ENCODE measurements at regions not wholly inside any gene's neighbourhood (a gene's known extent, or its start where the extent isn't known, plus 50 kb on each side); places are given as distances from the start of the nearest gene placed in this dataset.

DNA sequence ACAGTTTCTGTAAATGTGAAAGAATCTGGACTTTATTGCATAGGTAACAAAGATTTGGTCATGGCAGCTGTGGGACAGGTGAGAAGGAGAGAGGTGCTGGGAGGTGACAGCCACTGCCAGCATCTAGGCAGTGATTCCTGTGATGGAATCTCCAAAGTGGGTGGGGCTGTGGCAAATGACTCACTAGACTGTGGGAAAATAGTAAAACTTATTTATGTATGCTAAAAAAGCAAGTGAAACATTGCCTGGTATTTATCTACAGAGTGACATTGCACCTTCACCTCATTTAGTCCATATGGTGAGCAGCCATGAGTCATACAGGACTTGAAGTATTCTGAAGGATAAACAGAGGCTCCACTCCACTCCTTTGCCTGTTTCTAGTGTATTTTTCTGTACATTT is 145.3 kb upstream of the MEX3C start:
- POLR2A ChIA-PET, result no interaction called here
- BruUV-seq (replicated peaks), result no TSS peak
- Histone ChIP-seq H3K79me2 (ENCODE audit: control insufficient read depth, insufficient read depth, low read length) (no peaks in the 10 kb centered on the region), H3K9ac (ENCODE audit: control insufficient read depth, insufficient read depth, low read length) (no peak overlapping the region), H3K4me3 (no peak overlapping the region), H3K36me3 (ENCODE audit: control insufficient read depth in 2 of 2, insufficient read depth in 2 of 2, low read length in 1 of 2) (no peaks in the 10 kb centered on the region), H4K20me1 (ENCODE audit: control insufficient read depth, insufficient read depth) (no peaks in the 10 kb centered on the region), H3K9me3 (replicated peaks; ENCODE audit: control insufficient read depth, insufficient read depth, low read length) (no peaks in the 10 kb centered on the region), H2AFZ (ENCODE audit: control insufficient read depth, low read depth, low read length) (no peak overlapping the region), H3K4me2 (ENCODE audit: control insufficient read depth, insufficient read depth) (no peak overlapping the region), H3K27ac (ENCODE audit: control insufficient read depth, insufficient read depth) (no peak overlapping the region), H3K4me1 (ENCODE audit: control insufficient read depth, insufficient read depth, low read length) (no peaks in the 10 kb centered on the region), H3K27me3 (replicated peaks in 1 of 2; ENCODE audit: control insufficient read depth in 2 of 2, insufficient read depth in 2 of 2, low read length in 1 of 2) (no peaks in the 10 kb centered on the region)
- no peak for FAIRE-seq
- no peak for ATAC-seq
- no peak for TF ChIP-seq EED (IDR thresholded peaks at IDR 0.05; ENCODE audit: low read depth)
- no peak for TF ChIP-seq BCL11A (IDR thresholded peaks at IDR 0.05; ENCODE audit: low read depth, low read length)
- TF ChIP-seq NFIC (IDR thresholded peaks at IDR 0.05; ENCODE audit: low read depth, low read length), result no peak
- no peak for TF ChIP-seq CHD1 (IDR thresholded peaks at IDR 0.05; ENCODE audit: low read depth, low read length)
- no peak for TF ChIP-seq PML (IDR thresholded peaks at IDR 0.05; ENCODE audit: low read length)
- no peak for TF ChIP-seq CREM (IDR thresholded peaks at IDR 0.05; ENCODE audit: low read depth)
- TF ChIP-seq BRCA1 (IDR thresholded peaks at IDR 0.05; ENCODE audit: low read depth, low read length), result no peak
- no peak for DNase-seq (ENCODE audit: low read depth, low spot score)
- CTCF ChIA-PET, result no interaction called here
- SMC1A ChIA-PET (ENCODE audit: uncharacterized antibody, unreplicated experiment), result no interaction called here
- RAD21 ChIA-PET (ENCODE audit: unreplicated experiment), result no interaction called here
- intact Hi-C loops (cut with micrococcal nuclease; ENCODE audit: unreplicated experiment), result no loop called here
- in situ Hi-C loops (cut with MboI), result no loop called here

- no peaks in the 10 kb centered on the region for H3K36me3 ChIP-seq (ENCODE audit: control insufficient read depth in 2 of 2, insufficient read depth in 2 of 2, low read length in 1 of 2)
- in situ Hi-C loops (cut with MboI) (no loop called here), intact Hi-C loops (cut with micrococcal nuclease; ENCODE audit: unreplicated experiment) (no loop called here)
- no peaks in the 10 kb centered on the region for H4K20me1 ChIP-seq (ENCODE audit: control insufficient read depth, insufficient read depth)
- no peak for ATAC-seq
- no peaks in the 10 kb centered on the region for H3K27me3 ChIP-seq (replicated peaks in 1 of 2; ENCODE audit: control insufficient read depth in 2 of 2, insufficient read depth in 2 of 2, low read length in 1 of 2)
- no peaks in the 10 kb centered on the region for H3K4me1 ChIP-seq (ENCODE audit: control insufficient read depth, insufficient read depth, low read length)
- no peak overlapping the region for H3K4me2 ChIP-seq (ENCODE audit: control insufficient read depth, insufficient read depth)
- ChIA-PET POLR2A (no interaction called here), RAD21 (ENCODE audit: unreplicated experiment) (no interaction called here), CTCF (no interaction called here), SMC1A (ENCODE audit: uncharacterized antibody, unreplicated experiment) (interaction anchor here (1.1 kb wide), 1 partner anchor 53 kb away, joined by 3 read pairs; no protein-coding TSS in a partner anchor)
- H3K4me3 ChIP-seq, result no peak overlapping the region
- H3K79me2 ChIP-seq (ENCODE audit: control insufficient read depth, insufficient read depth, low read length), result no peaks in the 10 kb centered on the region
- BruUV-seq (replicated peaks), result no TSS peak
- H3K27ac ChIP-seq (ENCODE audit: control insufficient read depth, insufficient read depth), result no peak overlapping the region
- H3K9ac ChIP-seq (ENCODE audit: control insufficient read depth, insufficient read depth, low read length), result no peak overlapping the region
- no peak overlapping the region for H2AFZ ChIP-seq (ENCODE audit: control insufficient read depth, low read depth, low read length)
- no peak for DNase-seq (ENCODE audit: low read depth, low spot score)
- 52% methylated on average over 5 of the region's 5 CpGs for WGBS (ENCODE audit: insufficient coverage, insufficient replicate concordance, low lambda C conversion rate, missing lambda C conversion rate)
- no peak for FAIRE-seq
- no peaks in the 10 kb centered on the region for H3K9me3 ChIP-seq (replicated peaks; ENCODE audit: control insufficient read depth, insufficient read depth, low read length)
- TF ChIP-seq, protein P1, sequence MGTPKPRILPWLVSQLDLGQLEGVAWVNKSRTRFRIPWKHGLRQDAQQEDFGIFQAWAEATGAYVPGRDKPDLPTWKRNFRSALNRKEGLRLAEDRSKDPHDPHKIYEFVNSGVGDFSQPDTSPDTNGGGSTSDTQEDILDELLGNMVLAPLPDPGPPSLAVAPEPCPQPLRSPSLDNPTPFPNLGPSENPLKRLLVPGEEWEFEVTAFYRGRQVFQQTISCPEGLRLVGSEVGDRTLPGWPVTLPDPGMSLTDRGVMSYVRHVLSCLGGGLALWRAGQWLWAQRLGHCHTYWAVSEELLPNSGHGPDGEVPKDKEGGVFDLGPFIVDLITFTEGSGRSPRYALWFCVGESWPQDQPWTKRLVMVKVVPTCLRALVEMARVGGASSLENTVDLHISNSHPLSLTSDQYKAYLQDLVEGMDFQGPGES (IDR thresholded peaks at IDR 0.05), result no peak
- TF ChIP-seq CREB1 (IDR thresholded peaks at IDR 0.05; ENCODE audit: low read depth) (no peak), SMC3 (IDR thresholded peaks at IDR 0.05; ENCODE audit: borderline replicate concordance, low read length) (no peak), CHD4 (IDR thresholded peaks at IDR 0.05) (no peak), NFXL1 (IDR thresholded peaks at IDR 0.05; ENCODE audit: borderline replicate concordance) (no peak), YBX1 (IDR thresholded peaks at IDR 0.05) (no peak), IKZF1 (conservative IDR thresholded peaks at IDR 0.05) (no peak), NBN (IDR thresholded peaks at IDR 0.05) (no peak), STAT1 (conservative IDR thresholded peaks at IDR 0.05) (no peak), GATAD2B (conservative IDR thresholded peaks at IDR 0.05; ENCODE audit: low read depth) (no peak)
Observed at GRCh38 chr18:51345848-51346391, 148.4 kb upstream of the MEX3C start.

All from GM12878 (cell line).